ENCODE measurements at regions not wholly inside any gene's neighbourhood (a gene's known extent, or its start where the extent isn't known, plus 50 kb on each side); places are given as distances from the start of the nearest gene placed in this dataset.
A peak's percentile ranks its signal among the peaks of the same experiment; 100 is the strongest.

DNA sequence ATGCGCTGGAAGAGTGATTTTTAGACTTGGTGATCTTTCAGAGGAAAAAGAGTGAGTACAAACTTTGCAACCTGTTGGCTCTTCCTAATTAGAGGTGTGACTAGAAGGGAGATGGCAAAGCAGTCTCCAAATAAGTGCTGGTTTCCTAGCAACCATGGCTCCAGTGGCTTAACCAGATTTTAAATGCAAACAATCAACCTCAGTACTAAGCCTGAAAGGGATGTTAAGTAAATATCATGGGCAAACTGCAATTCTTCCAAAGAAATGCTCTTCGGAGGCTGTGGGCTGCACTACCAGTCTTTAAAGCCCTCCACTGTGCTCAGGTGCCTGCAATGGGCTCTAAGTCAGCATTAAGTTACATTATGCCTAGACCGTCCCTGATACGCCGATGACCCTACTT is 678.1 kb upstream of the CCDC54 start:
- no peak for DNase-seq (ENCODE audit: low read depth)

GRCh38 chr3:106700981-106701380 is 676.3 kb upstream of the CCDC54 start:
- no peak for DNase-seq (ENCODE audit: low read depth)

GRCh38 chr3:106703524-106703923 is 673.7 kb upstream of the CCDC54 start:
- DNase-seq (ENCODE audit: low read depth), result no peak

- DNase-seq (ENCODE audit: low read depth), result peak; percentile 22
Measured at GRCh38 chr3:106707347-106707746, 669.9 kb upstream of the CCDC54 start.

GRCh38 chr3:106710596-106710995 is 666.6 kb upstream of the CCDC54 start:
- DNase-seq (ENCODE audit: low read depth), result no peak

- peak; percentile 82 for DNase-seq (ENCODE audit: low read depth)
Measured at GRCh38 chr3:106711650-106712049, 665.6 kb upstream of the CCDC54 start.

DNA sequence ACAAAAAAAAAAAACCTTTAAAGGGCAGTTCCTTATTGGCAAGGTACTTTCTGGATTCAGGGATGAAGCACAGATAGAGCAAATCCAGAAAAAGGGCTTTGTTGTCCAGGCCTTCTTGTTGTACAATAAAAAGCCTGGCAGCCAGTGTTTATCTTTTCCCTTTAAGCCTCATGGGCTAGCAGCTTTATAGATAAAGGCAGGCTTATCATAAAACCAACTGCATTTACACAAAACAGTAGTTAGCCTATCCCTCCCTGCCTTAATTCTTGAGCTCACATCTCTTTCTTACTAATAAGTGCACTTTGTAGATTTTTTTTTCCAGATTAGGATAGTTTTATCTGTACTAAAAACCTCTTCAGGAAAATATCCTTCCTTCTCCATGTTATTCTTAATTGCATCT is 662.8 kb upstream of the CCDC54 start:
- no peak for DNase-seq (ENCODE audit: low read depth)

GRCh38 chr3:106715286-106715685 is 662.0 kb upstream of the CCDC54 start:
- DNase-seq (ENCODE audit: low read depth), result no peak

DNA sequence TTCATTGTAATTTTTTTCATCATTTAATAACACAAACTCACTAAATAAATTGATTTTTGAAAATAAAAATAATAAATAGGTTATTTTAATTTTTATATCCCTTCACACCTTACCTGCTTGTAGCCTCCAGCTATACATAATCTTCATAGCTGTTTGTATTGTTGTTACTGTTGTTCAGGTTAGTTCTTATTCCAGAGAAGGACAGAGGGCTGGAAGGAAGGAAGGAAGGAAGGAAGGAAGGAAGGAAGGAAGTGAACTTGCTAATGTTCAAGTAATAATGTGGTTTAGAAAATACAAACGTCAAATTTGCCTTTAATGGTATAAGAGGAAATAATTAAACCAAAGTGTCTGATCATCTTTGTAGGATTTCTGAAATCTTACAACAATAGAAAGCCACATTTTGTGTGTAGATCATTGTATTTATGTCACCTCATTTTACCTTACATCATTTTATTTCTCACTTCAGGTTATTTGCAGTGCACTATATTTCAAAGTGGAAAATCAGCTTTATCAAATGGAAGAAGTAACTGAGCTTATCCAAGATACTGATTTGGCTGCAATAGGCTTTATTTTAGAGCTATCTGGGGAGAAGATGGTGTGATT is 660.0 kb upstream of the CCDC54 start:
- DNase-seq (ENCODE audit: low read depth), result no peak

- DNase-seq (ENCODE audit: low read depth), result no peak
Measured at GRCh38 chr3:106719077-106719476, 658.2 kb upstream of the CCDC54 start.

DNA sequence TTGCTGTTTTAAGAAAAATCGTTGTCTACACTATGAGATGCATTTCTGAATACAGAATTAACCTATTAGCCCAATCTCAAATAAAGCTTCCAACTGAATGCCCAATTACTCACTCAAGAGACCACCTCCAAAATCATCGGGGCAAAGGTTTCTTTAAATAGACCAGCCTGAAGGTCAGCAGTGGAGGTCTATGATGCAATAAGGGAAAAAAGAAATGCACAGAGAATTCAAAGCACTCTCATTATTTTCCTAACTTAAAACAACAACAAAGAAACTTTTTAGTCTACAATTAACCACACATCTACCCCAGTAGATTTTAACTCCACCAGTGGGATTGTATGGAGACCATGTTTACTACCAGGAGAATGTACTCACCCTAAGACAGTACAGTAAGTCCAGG is 657.7 kb upstream of the CCDC54 start:
- no peak for DNase-seq (ENCODE audit: low read depth)

- DNase-seq (ENCODE audit: low read depth), result no peak
Measured at GRCh38 chr3:106720510-106720909, 656.7 kb upstream of the CCDC54 start.

DNA sequence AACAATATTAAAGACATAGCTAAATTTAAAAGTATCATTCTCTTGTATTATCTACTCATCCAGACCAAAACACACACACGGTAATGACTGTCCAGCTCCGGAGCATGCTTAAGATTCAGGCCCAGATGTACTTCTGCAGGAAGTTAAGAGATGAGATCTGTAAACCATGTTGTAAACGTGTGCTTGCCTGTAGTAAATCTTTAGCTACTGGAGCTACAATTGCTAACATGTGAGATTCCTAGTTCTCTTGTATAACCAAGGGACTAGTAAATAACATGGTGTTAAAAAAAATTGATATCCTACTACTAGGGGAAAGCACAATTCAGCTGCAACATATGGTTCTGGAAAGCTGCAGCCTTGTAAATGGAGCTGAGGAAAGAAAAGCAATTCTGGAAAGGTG is 651.7 kb upstream of the CCDC54 start:
- DNase-seq (ENCODE audit: low read depth), result no peak

- peak; percentile 99 for DNase-seq (ENCODE audit: low read depth)
Measured at GRCh38 chr3:106728315-106729098, 648.7 kb upstream of the CCDC54 start.

GRCh38 chr3:106729481-106729880 is 647.8 kb upstream of the CCDC54 start:
- DNase-seq (ENCODE audit: low read depth), result no peak

DNA sequence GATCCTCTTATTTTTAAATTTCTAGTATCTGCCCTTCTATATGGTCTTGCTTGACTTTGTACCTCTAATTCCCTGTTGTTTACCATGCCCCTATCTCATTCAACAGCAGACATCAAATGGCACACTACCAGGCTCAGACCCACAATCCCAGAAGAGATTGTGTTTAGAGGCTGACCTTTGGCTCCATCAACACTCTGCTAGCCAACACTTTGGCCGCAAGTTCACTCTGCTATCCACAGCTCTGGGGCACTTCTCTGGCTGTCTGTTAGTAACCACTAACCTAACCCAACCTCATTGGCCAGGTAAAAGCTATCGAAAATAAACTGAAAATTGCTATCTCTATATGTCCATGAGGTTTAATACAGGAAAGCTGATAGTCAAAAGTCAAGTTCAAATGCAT is 646.0 kb upstream of the CCDC54 start:
- no peak for DNase-seq (ENCODE audit: low read depth)

DNA sequence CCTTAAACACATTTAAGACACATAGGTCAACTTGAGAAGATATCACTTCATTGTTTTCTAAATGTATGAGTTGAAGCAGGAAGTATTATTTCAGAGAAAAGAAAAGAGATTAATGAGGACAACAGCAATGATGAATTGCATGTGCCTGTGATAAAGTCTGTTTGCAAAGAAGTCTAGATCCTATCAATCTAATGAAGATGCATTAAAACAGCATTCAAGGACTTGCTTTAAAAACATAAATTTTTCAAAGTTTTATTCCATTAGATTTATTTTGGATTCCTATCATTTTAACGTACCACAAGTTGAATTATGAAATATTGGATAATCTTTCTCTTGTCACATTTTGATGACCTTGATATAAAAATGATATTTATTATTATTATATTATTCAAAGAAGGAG is 642.5 kb upstream of the CCDC54 start:
- no peak for DNase-seq (ENCODE audit: low read depth)

DNA sequence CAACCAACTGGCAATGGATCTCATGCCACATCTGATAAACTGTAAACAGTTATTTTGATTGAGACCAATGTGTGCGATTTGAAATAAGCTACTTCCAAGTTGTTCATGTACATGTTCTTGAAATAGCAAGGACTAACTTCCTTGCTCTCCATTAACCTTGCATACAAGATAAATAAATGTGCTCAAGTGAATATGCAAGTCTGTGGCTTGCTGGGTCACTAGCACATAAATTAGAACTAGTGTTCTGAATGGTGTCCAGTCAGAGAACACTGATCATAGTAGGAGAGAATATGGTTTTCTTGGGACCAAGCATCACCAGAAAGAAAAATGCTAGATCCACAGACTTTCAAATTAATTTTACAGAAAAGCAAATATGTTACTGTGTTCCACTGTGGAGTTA is 640.0 kb upstream of the CCDC54 start:
- DNase-seq (ENCODE audit: low read depth), result no peak

DNA sequence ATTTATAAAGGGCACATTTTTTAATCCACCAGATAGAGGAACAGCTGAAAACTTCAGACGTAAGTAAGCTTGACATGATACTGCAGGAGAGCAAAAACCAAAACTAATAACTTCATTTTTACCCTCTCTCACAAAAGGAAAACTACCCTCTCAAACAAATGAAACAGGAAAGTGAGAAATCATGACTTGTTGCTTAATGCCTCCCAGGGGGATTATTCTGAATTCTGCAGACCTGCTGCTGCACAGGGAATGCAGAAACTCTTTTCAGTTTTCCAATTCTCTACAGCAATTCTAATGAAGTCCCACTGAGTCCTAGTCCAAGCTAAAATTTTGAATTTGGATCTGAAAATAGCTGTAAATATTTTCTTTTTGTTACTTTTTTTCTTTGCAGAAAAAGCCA is 637.1 kb upstream of the CCDC54 start:
- DNase-seq (ENCODE audit: low read depth), result no peak

- peak; percentile 34 for DNase-seq (ENCODE audit: low read depth)
Measured at GRCh38 chr3:106745344-106746168, 631.7 kb upstream of the CCDC54 start.

GRCh38 chr3:106746286-106746685 is 631.0 kb upstream of the CCDC54 start:
- no peak for DNase-seq (ENCODE audit: low read depth)

DNA sequence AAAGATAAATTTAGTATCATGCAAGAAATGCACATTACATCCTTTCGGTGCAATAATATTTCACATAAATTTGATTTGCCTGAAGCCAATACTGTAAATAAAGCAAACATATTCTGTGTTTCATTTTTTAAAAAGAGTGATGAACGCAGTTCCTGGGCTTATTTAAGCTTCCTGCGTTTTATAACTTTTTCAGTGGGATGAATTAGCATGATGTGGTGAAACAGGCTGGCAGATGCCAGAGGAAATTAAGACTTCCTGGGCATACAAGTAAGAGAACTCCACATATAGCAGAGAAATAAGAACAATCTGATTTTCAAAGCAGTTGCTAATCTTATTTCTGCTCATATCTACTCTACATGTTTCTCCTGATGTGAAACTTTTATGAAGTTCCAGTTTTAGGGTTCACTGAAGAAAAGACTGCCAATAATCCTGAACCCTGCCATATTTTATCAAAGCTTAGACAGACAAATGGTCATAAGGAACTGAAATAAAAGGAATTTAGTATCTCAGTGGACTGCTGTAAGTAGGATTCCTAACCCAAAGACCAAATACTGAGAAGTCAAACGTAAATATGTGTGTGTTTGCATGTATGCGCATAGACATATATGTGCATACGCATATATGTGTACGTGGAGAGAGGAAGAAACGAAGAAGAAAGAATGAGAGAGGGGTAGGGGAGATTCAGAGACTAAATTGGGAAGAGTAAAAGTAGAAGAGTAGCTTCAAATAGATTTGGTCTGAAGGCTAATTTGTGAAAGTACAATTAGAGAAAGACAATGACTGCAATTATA is 628.6 kb upstream of the CCDC54 start:
- DNase-seq (ENCODE audit: low read depth), result no peak

Measured in ELR (cell line).